Astrocyte (in vitro differentiated cells and primary cell): ENCODE measurements at regions not wholly inside any gene's neighbourhood (a gene's known extent, or its start where the extent isn't known, plus 50 kb on each side); places are given as distances from the start of the nearest gene placed in this dataset.

Source experiments
- DNase-seq: peaks from one replicate; pipeline ENCODE4 v3.0.0-alpha.2; 2010; ENCODE audit warnings: low read depth
- FAIRE-seq: peaks from 2 replicates; lab custom pipeline; 2011; peaks lifted over from hg19 to GRCh38; lab: Jason Lieb, UNC
- H2AFZ ChIP-seq: 2 replicates; pipeline ENCODE4 v1.6.0; 2012; ENCODE audit warnings: low read depth, low read length, inconsistent platforms
- H3K27ac ChIP-seq: 2 replicates; pipeline ENCODE4 v1.5.1; 2011; ENCODE audit warnings: low read depth, low read length, inconsistent platforms
- H3K27me3 ChIP-seq: 2 replicates; pipeline ENCODE4 v1.6.0; 2011; ENCODE audit warnings: low read length, inconsistent platforms; ENCODE audit not compliant: insufficient read depth
- H3K36me3 ChIP-seq: 2 replicates; pipeline ENCODE4 v1.5.1; 2011; ENCODE audit warnings: low read length, inconsistent platforms; ENCODE audit not compliant: insufficient read depth
- H3K4me1 ChIP-seq: 2 replicates; pipeline ENCODE4 v1.5.1; 2011; ENCODE audit warnings: low read length, inconsistent platforms; ENCODE audit not compliant: insufficient read depth
- H3K4me2 ChIP-seq: 2 replicates; pipeline ENCODE4 v1.6.0; 2012; ENCODE audit warnings: low read length, inconsistent platforms
- H3K4me3 ChIP-seq: 2 replicates; pipeline ENCODE4 v1.5.1; 2011; ENCODE audit warnings: low read depth, mild to moderate bottlenecking, low read length, inconsistent platforms; ENCODE audit not compliant: insufficient read depth
- H3K79me2 ChIP-seq: 2 replicates; pipeline ENCODE4 v1.6.0; 2012; ENCODE audit warnings: mild to moderate bottlenecking, low read length, inconsistent platforms; ENCODE audit not compliant: insufficient read depth
- H3K9ac ChIP-seq: 2 replicates; pipeline ENCODE4 v1.6.0; 2012; ENCODE audit warnings: mild to moderate bottlenecking, low read length, inconsistent platforms
- H3K9me3 ChIP-seq: 2 replicates; pipeline ENCODE4 v1.5.1; 2012; ENCODE audit warnings: low read depth, mild to moderate bottlenecking, low read length, inconsistent platforms; ENCODE audit not compliant: insufficient read depth
- H4K20me1 ChIP-seq: 2 replicates; pipeline ENCODE4 v1.6.0; 2012; ENCODE audit warnings: low read length, inconsistent platforms; ENCODE audit not compliant: insufficient read depth
- H3K27ac Mint-ChIP-seq: one replicate; pipeline ENCODE4 v1.8.0; 2021; ENCODE audit warnings: mild to moderate bottlenecking, mixed read lengths; ENCODE audit not compliant: unreplicated experiment
- H3K27me3 Mint-ChIP-seq: one replicate; pipeline ENCODE4 v1.8.0; 2021; ENCODE audit warnings: low read depth, mixed read lengths; ENCODE audit not compliant: unreplicated experiment
- H3K36me3 Mint-ChIP-seq: one replicate; pipeline ENCODE4 v1.8.0; 2021; ENCODE audit warnings: low read depth, mixed read lengths; ENCODE audit not compliant: unreplicated experiment
- H3K4me1 Mint-ChIP-seq: one replicate; pipeline ENCODE4 v1.8.0; 2021; ENCODE audit warnings: low read depth, mixed read lengths; ENCODE audit not compliant: unreplicated experiment
- H3K4me3 Mint-ChIP-seq: one replicate; pipeline ENCODE4 v1.8.0; 2021; ENCODE audit warnings: mild to moderate bottlenecking, moderate library complexity, mixed read lengths; ENCODE audit not compliant: unreplicated experiment
- H3K9me3 Mint-ChIP-seq: one replicate; pipeline ENCODE4 v1.8.0; 2021; ENCODE audit warnings: mild to moderate bottlenecking, mixed read lengths; ENCODE audit not compliant: unreplicated experiment
- CTCF ChIP-seq: IDR thresholded peaks from 2 replicates; pipeline ENCODE4 v1.5.1; 2011; ENCODE audit warnings: low read depth, mild to moderate bottlenecking, inconsistent platforms, low read length, moderate library complexity; ENCODE audit not compliant: insufficient read depth
- EZH2 ChIP-seq: IDR thresholded peaks from 2 replicates; pipeline ENCODE4 v1.6.1; 2012; ENCODE audit warnings: mild to moderate bottlenecking, low read length, inconsistent platforms; ENCODE audit not compliant: insufficient read depth

- H3K36me3 Mint-ChIP-seq: no peaks in the 10 kb centered on the region
- no peak overlapping the region for H3K27ac Mint-ChIP-seq
- H3K79me2 ChIP-seq: no peaks in the 10 kb centered on the region
Measured at GRCh38 chr1:5191470-5191869, 537.1 kb downstream of the AJAP1 start.

GRCh38 chr1:5189384-5189783 is 535.0 kb downstream of the AJAP1 start:
- no peak overlapping the region for H2AFZ ChIP-seq
- Mint-ChIP-seq H3K36me3 (no peaks in the 10 kb centered on the region), H3K27ac (no peak overlapping the region), H3K4me1 (no peaks in the 10 kb centered on the region), H3K4me3 (no peak overlapping the region), H3K9me3 (no peaks in the 10 kb centered on the region), H3K27me3 (peaks cover 11% of the 10 kb centered on the region)
- H3K4me1 ChIP-seq: no peaks in the 10 kb centered on the region
- no peaks in the 10 kb centered on the region for H3K36me3 ChIP-seq
- no peaks in the 10 kb centered on the region for H3K9me3 ChIP-seq
- H3K27me3 ChIP-seq: no peaks in the 10 kb centered on the region
- no peaks in the 10 kb centered on the region for H3K79me2 ChIP-seq
- H3K4me3 ChIP-seq: no peak overlapping the region
- no peak overlapping the region for H3K27ac ChIP-seq
- H3K9ac ChIP-seq: no peak overlapping the region
- TF ChIP-seq CTCF (no peak), EZH2 (no peak)
- no peaks in the 10 kb centered on the region for H4K20me1 ChIP-seq
- H3K4me2 ChIP-seq: no peak overlapping the region
- no peak for DNase-seq
- no peak for FAIRE-seq

More at GRCh38 chr1:5191470-5191869, 537.1 kb downstream of the AJAP1 start:
- no peak for DNase-seq
- Mint-ChIP-seq H3K4me1 (no peaks in the 10 kb centered on the region), H3K27me3 (peaks cover 15% of the 10 kb centered on the region), H3K4me3 (no peak overlapping the region), H3K9me3 (no peaks in the 10 kb centered on the region)
- Histone ChIP-seq H3K27ac (no peak overlapping the region), H3K4me2 (no peak overlapping the region), H4K20me1 (no peaks in the 10 kb centered on the region), H3K9ac (no peak overlapping the region), H3K9me3 (no peaks in the 10 kb centered on the region), H3K27me3 (no peaks in the 10 kb centered on the region), H3K4me3 (no peak overlapping the region), H2AFZ (no peak overlapping the region), H3K36me3 (no peaks in the 10 kb centered on the region), H3K4me1 (no peaks in the 10 kb centered on the region)
- no peak for TF ChIP-seq EZH2
- no peak for FAIRE-seq

- H3K27ac Mint-ChIP-seq: no peak overlapping the region
- H3K36me3 Mint-ChIP-seq: no peaks in the 10 kb centered on the region
- peaks cover 9% of the 10 kb centered on the region for H3K9me3 Mint-ChIP-seq
Measured at GRCh38 chr1:5165762-5166161, 511.4 kb downstream of the AJAP1 start.

More at GRCh38 chr1:5165762-5166161, 511.4 kb downstream of the AJAP1 start:
- Histone ChIP-seq H3K36me3 (no peaks in the 10 kb centered on the region), H3K4me1 (no peaks in the 10 kb centered on the region), H2AFZ (no peak overlapping the region), H3K9ac (no peak overlapping the region), H4K20me1 (no peaks in the 10 kb centered on the region), H3K27ac (no peak overlapping the region), H3K27me3 (no peaks in the 10 kb centered on the region), H3K9me3 (peaks cover 11% of the 10 kb centered on the region), H3K4me2 (no peak overlapping the region), H3K79me2 (no peaks in the 10 kb centered on the region), H3K4me3 (no peak overlapping the region)
- Mint-ChIP-seq H3K27me3 (peaks cover 25% of the 10 kb centered on the region), H3K4me3 (no peak overlapping the region), H3K4me1 (peaks cover 3% of the 10 kb centered on the region)
- DNase-seq: no peak
- TF ChIP-seq CTCF: no peak
- TF ChIP-seq EZH2: no peak
- FAIRE-seq: no peak
